ENCODE measurements at regions not wholly inside any gene's neighbourhood (a gene's known extent, or its start where the extent isn't known, plus 50 kb on each side); places are given as distances from the start of the nearest gene placed in this dataset.

DNA sequence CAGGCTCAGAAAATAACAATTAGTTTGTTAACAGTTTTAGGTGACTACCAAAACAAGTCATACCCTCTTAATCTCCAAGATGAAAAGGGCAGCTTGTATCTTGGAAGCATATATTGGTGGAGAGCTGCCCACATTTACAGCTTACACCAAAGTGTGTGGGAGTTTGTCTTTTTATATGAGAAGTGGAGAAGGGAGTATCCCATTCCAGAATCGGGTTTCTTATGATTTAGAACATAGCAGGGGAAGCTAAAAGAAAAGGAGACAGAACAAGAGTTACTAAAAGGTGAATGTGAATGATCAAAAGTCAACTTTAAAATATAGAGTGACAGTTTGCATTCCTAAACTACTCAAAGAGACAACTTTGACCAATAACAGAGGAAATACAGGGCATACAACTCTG, 338.6 kb upstream of the VWC2 start:
- Histone ChIP-seq H2AFZ (ENCODE audit: low read depth, low read length) (no peak overlapping the region), H3K4me1 (ENCODE audit: insufficient read depth, low read length) (no peaks in the 10 kb centered on the region), H3K79me2 (ENCODE audit: insufficient read depth, low read length) (no peaks in the 10 kb centered on the region), H3K4me2 (ENCODE audit: low read length) (no peak overlapping the region), H3K27ac (ENCODE audit: low read depth, low read length) (no peak overlapping the region), H3K36me3 (ENCODE audit: insufficient read depth, low read length) (no peaks in the 10 kb centered on the region), H3K9ac (ENCODE audit: low read length) (no peak overlapping the region), H3K27me3 (ENCODE audit: insufficient read depth, low read length) (no peaks in the 10 kb centered on the region), H4K20me1 (ENCODE audit: insufficient read depth, low read length) (no peaks in the 10 kb centered on the region), H3K9me3 (ENCODE audit: insufficient read depth, low read depth, low read length) (no peaks in the 10 kb centered on the region), H3K4me3 (ENCODE audit: insufficient read depth, low read depth, low read length) (no peak overlapping the region)
- Mint-ChIP-seq H3K4me1 (ENCODE audit: low read depth, unreplicated experiment) (peaks cover 9% of the 10 kb centered on the region), H3K36me3 (ENCODE audit: low read depth, unreplicated experiment) (no peaks in the 10 kb centered on the region), H3K27me3 (ENCODE audit: low read depth, unreplicated experiment) (no peaks in the 10 kb centered on the region), H3K9me3 (ENCODE audit: unreplicated experiment) (no peaks in the 10 kb centered on the region), H3K4me3 (ENCODE audit: unreplicated experiment) (no peak overlapping the region), H3K27ac (ENCODE audit: unreplicated experiment) (no peak overlapping the region)
- no peak for DNase-seq (ENCODE audit: low read depth)
- TF ChIP-seq EZH2 (IDR thresholded peaks at IDR 0.05; ENCODE audit: insufficient read depth, low read length) = no peak
- TF ChIP-seq, protein P1, sequence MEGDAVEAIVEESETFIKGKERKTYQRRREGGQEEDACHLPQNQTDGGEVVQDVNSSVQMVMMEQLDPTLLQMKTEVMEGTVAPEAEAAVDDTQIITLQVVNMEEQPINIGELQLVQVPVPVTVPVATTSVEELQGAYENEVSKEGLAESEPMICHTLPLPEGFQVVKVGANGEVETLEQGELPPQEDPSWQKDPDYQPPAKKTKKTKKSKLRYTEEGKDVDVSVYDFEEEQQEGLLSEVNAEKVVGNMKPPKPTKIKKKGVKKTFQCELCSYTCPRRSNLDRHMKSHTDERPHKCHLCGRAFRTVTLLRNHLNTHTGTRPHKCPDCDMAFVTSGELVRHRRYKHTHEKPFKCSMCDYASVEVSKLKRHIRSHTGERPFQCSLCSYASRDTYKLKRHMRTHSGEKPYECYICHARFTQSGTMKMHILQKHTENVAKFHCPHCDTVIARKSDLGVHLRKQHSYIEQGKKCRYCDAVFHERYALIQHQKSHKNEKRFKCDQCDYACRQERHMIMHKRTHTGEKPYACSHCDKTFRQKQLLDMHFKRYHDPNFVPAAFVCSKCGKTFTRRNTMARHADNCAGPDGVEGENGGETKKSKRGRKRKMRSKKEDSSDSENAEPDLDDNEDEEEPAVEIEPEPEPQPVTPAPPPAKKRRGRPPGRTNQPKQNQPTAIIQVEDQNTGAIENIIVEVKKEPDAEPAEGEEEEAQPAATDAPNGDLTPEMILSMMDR (IDR thresholded peaks at IDR 0.05; ENCODE audit: insufficient read depth, low read depth, low read length) = no peak
- FAIRE-seq = no peak

DNA sequence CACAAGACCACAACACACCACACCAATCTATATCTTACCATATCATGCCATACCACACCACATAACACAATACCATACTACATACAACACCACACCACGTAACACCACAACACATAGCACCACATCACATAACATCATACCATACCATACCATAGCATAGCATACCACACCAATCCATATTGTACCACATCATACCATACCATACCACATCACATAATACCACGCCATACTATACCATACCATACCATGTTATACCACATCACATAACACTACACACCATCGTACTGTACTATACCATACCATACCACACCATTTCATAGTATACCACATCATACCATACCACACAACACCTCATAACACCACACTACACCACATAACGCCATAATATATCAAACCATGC, 335.2 kb upstream of the VWC2 start:
- no peak overlapping the region for H3K4me3 ChIP-seq (ENCODE audit: insufficient read depth, low read depth, low read length)
- H3K9me3 ChIP-seq (ENCODE audit: insufficient read depth, low read depth, low read length) = no peaks in the 10 kb centered on the region
- no peaks in the 10 kb centered on the region for H3K4me1 ChIP-seq (ENCODE audit: insufficient read depth, low read length)
- H3K36me3 ChIP-seq (ENCODE audit: insufficient read depth, low read length) = no peaks in the 10 kb centered on the region
- H3K4me1 Mint-ChIP-seq (ENCODE audit: low read depth, unreplicated experiment) = peaks cover 11% of the 10 kb centered on the region
- no peaks in the 10 kb centered on the region for H3K27me3 ChIP-seq (ENCODE audit: insufficient read depth, low read length)
- H3K9me3 Mint-ChIP-seq (ENCODE audit: unreplicated experiment) = no peaks in the 10 kb centered on the region
- FAIRE-seq = no peak
- H2AFZ ChIP-seq (ENCODE audit: low read depth, low read length) = no peak overlapping the region
- H3K27ac ChIP-seq (ENCODE audit: low read depth, low read length) = no peak overlapping the region
- H3K79me2 ChIP-seq (ENCODE audit: insufficient read depth, low read length) = no peaks in the 10 kb centered on the region
- no peak overlapping the region for H3K4me2 ChIP-seq (ENCODE audit: low read length)
- H3K36me3 Mint-ChIP-seq (ENCODE audit: low read depth, unreplicated experiment) = no peaks in the 10 kb centered on the region
- H4K20me1 ChIP-seq (ENCODE audit: insufficient read depth, low read length) = no peaks in the 10 kb centered on the region
- DNase-seq (ENCODE audit: low read depth) = no peak
- no peaks in the 10 kb centered on the region for H3K27me3 Mint-ChIP-seq (ENCODE audit: low read depth, unreplicated experiment)
- no peak overlapping the region for H3K27ac Mint-ChIP-seq (ENCODE audit: unreplicated experiment)
- H3K9ac ChIP-seq (ENCODE audit: low read length) = no peak overlapping the region
- H3K4me3 Mint-ChIP-seq (ENCODE audit: unreplicated experiment) = no peak overlapping the region
- TF ChIP-seq, protein P1 (IDR thresholded peaks at IDR 0.05; ENCODE audit: insufficient read depth, low read depth, low read length) = no peak
- TF ChIP-seq EZH2 (IDR thresholded peaks at IDR 0.05; ENCODE audit: insufficient read depth, low read length) = no peak

DNA sequence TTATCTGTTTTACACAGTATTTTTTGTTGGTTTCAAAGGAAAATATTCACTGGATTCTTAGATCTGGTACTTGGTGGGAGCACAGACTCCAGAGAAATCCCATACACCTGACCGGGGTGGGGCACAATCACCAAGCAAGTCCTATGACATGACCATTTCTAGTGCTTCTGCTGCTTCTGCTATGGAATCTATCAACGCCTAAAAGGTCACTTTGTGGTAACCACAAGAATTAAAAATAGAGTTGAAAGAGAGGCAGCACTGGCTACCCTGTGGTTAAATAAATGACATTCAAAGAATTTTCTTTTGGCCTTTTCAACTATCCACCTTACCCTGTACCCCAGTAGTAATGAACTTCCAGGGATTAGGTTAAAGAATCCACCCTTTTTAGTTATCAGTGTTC, 329.9 kb upstream of the VWC2 start:
- H3K4me2 ChIP-seq (ENCODE audit: low read length) = no peak overlapping the region
- Mint-ChIP-seq H3K36me3 (ENCODE audit: low read depth, unreplicated experiment) (no peaks in the 10 kb centered on the region), H3K27me3 (ENCODE audit: low read depth, unreplicated experiment) (no peaks in the 10 kb centered on the region), H3K9me3 (ENCODE audit: unreplicated experiment) (no peaks in the 10 kb centered on the region), H3K4me3 (ENCODE audit: unreplicated experiment) (no peak overlapping the region), H3K4me1 (ENCODE audit: low read depth, unreplicated experiment) (peaks cover 10% of the 10 kb centered on the region), H3K27ac (ENCODE audit: unreplicated experiment) (no peak overlapping the region)
- H2AFZ ChIP-seq (ENCODE audit: low read depth, low read length) = no peak overlapping the region
- no peaks in the 10 kb centered on the region for H4K20me1 ChIP-seq (ENCODE audit: insufficient read depth, low read length)
- no peaks in the 10 kb centered on the region for H3K4me1 ChIP-seq (ENCODE audit: insufficient read depth, low read length)
- TF ChIP-seq, protein P1 (IDR thresholded peaks at IDR 0.05; ENCODE audit: insufficient read depth, low read depth, low read length) = no peak
- TF ChIP-seq EZH2 (IDR thresholded peaks at IDR 0.05; ENCODE audit: insufficient read depth, low read length) = no peak
- H3K4me3 ChIP-seq (ENCODE audit: insufficient read depth, low read depth, low read length) = no peak overlapping the region
- no peaks in the 10 kb centered on the region for H3K36me3 ChIP-seq (ENCODE audit: insufficient read depth, low read length)
- no peaks in the 10 kb centered on the region for H3K9me3 ChIP-seq (ENCODE audit: insufficient read depth, low read depth, low read length)
- no peak for DNase-seq (ENCODE audit: low read depth)
- FAIRE-seq = no peak
- no peak overlapping the region for H3K9ac ChIP-seq (ENCODE audit: low read length)
- no peak overlapping the region for H3K27ac ChIP-seq (ENCODE audit: low read depth, low read length)
- H3K27me3 ChIP-seq (ENCODE audit: insufficient read depth, low read length) = no peaks in the 10 kb centered on the region
- H3K79me2 ChIP-seq (ENCODE audit: insufficient read depth, low read length) = no peaks in the 10 kb centered on the region

Data from astrocyte (in vitro differentiated cells and primary cell).